Activated CD8-positive, alpha-beta T cell treated with anti-CD3 and anti-CD28 coated beads, Interleukin-2, amount 10 ng/mL, durations not matched to agents 7 days and 5 days (primary cell): ENCODE measurements at regions not wholly inside any gene's neighbourhood (a gene's known extent, or its start where the extent isn't known, plus 50 kb on each side); places are given as distances from the start of the nearest gene placed in this dataset.

Experiments
- ATAC-seq: fragments of 150-1000 bp; cut with Tn5 transposase; one replicate; pipeline ENCODE4 v1.10.0; 2021; ENCODE audit warnings: moderate library complexity
- CTCF ChIA-PET: fragments of 350-600 bp; sonication (Branson Sonifier 250); formaldehyde crosslinking; loops from one replicate; lab custom pipeline; 2021; ENCODE audit warnings: antibody characterized with exemption; lab: Charles Lee
- POLR2A ChIA-PET: fragments of 350-600 bp; sonication (Branson Sonifier 250); formaldehyde crosslinking; loops from one replicate; lab custom pipeline; 2021; ENCODE audit warnings: antibody characterized with exemption; lab: Charles Lee
- DNase-seq: peaks from one replicate; pipeline ENCODE4 v3.0.0-alpha.2; 2020
- H3K27ac Mint-ChIP-seq: one replicate; pipeline ENCODE4 v1.8.0; 2021; ENCODE audit warnings: mild to moderate bottlenecking, mixed read lengths
- H3K27me3 Mint-ChIP-seq: one replicate; pipeline ENCODE4 v1.8.0; 2021; ENCODE audit warnings: low read depth, mixed read lengths
- H3K36me3 Mint-ChIP-seq: one replicate; pipeline ENCODE4 v1.8.0; 2021; ENCODE audit warnings: low read depth, mixed read lengths
- H3K4me1 Mint-ChIP-seq: one replicate; pipeline ENCODE4 v1.8.0; 2021; ENCODE audit warnings: low read depth, mixed read lengths
- H3K4me3 Mint-ChIP-seq: one replicate; pipeline ENCODE4 v1.8.0; 2021; ENCODE audit warnings: mild to moderate bottlenecking, mixed read lengths
- H3K9me3 Mint-ChIP-seq: one replicate; pipeline ENCODE4 v1.8.0; 2022; ENCODE audit warnings: mixed read lengths; ENCODE audit not compliant: insufficient read depth

GRCh38 chr10:31697271-31698180 lies 231.1 kb downstream of the ARHGAP12 start:
- ATAC-seq, result no peak
- H3K27ac Mint-ChIP-seq, result no peak overlapping the region
- CTCF ChIA-PET, result no interaction called here

GRCh38 chr10:31694929-31695837 lies 233.4 kb downstream of the ARHGAP12 start:
- H3K4me3 Mint-ChIP-seq, result no peak overlapping the region

More at GRCh38 chr10:31697271-31698180, 231.1 kb downstream of the ARHGAP12 start:
- DNase-seq, result no peak
- Mint-ChIP-seq H3K4me3 (no peak overlapping the region), H3K27me3 (no peaks in the 10 kb centered on the region), H3K4me1 (no peaks in the 10 kb centered on the region), H3K36me3 (peaks cover 3% of the 10 kb centered on the region), H3K9me3 (no peaks in the 10 kb centered on the region)
- POLR2A ChIA-PET, result no interaction called here

GRCh38 chr10:31694126-31694685 lies 234.4 kb downstream of the ARHGAP12 start:
- ATAC-seq, result no peak
- H3K4me1 Mint-ChIP-seq, result no peaks in the 10 kb centered on the region
- H3K27ac Mint-ChIP-seq, result no peak overlapping the region
- DNase-seq, result no peak
- H3K27me3 Mint-ChIP-seq, result no peaks in the 10 kb centered on the region
- H3K9me3 Mint-ChIP-seq, result no peaks in the 10 kb centered on the region
- ChIA-PET POLR2A (no interaction called here), CTCF (no interaction called here)
- no peak overlapping the region for H3K4me3 Mint-ChIP-seq
- no peaks in the 10 kb centered on the region for H3K36me3 Mint-ChIP-seq

More at GRCh38 chr10:31694929-31695837, 233.4 kb downstream of the ARHGAP12 start:
- no peak for ATAC-seq
- no peaks in the 10 kb centered on the region for H3K36me3 Mint-ChIP-seq
- POLR2A ChIA-PET, result no interaction called here
- H3K9me3 Mint-ChIP-seq, result no peaks in the 10 kb centered on the region
- H3K27ac Mint-ChIP-seq, result no peak overlapping the region
- H3K27me3 Mint-ChIP-seq, result no peaks in the 10 kb centered on the region
- DNase-seq, result no peak
- H3K4me1 Mint-ChIP-seq, result no peaks in the 10 kb centered on the region
- CTCF ChIA-PET, result no interaction called here

- H3K4me1 Mint-ChIP-seq, result no peaks in the 10 kb centered on the region
- no peak overlapping the region for H3K4me3 Mint-ChIP-seq
- no peaks in the 10 kb centered on the region for H3K36me3 Mint-ChIP-seq
- no peaks in the 10 kb centered on the region for H3K27me3 Mint-ChIP-seq
- ChIA-PET CTCF (no interaction called here), POLR2A (no interaction called here)
- no peak overlapping the region for H3K27ac Mint-ChIP-seq
- ATAC-seq, result no peak
- peaks cover 5% of the 10 kb centered on the region for H3K9me3 Mint-ChIP-seq
- DNase-seq, result no peak
These were observed 235.1 kb downstream of the ARHGAP12 start for GRCh38 chr10:31693491-31693890.

GRCh38 chr10:31689233-31689632 lies 239.4 kb downstream of the ARHGAP12 start:
- ATAC-seq (no peak), DNase-seq (no peak)
- Mint-ChIP-seq H3K9me3 (peaks cover 5% of the 10 kb centered on the region), H3K36me3 (no peaks in the 10 kb centered on the region), H3K27ac (no peak overlapping the region), H3K4me3 (no peak overlapping the region), H3K27me3 (no peaks in the 10 kb centered on the region), H3K4me1 (no peaks in the 10 kb centered on the region)
- ChIA-PET CTCF (no interaction called here), POLR2A (no interaction called here)

GRCh38 chr10:31687663-31688482 lies 240.8 kb downstream of the ARHGAP12 start:
- POLR2A ChIA-PET, result no interaction called here
- CTCF ChIA-PET, result no interaction called here

GRCh38 chr10:31686599-31686998 lies 242.0 kb downstream of the ARHGAP12 start:
- Mint-ChIP-seq H3K9me3 (peaks cover 12% of the 10 kb centered on the region), H3K4me3 (no peak overlapping the region), H3K27me3 (no peaks in the 10 kb centered on the region), H3K36me3 (no peaks in the 10 kb centered on the region), H3K27ac (no peak overlapping the region), H3K4me1 (no peaks in the 10 kb centered on the region)
- no peak for ATAC-seq
- ChIA-PET POLR2A (no interaction called here), CTCF (no interaction called here)
- DNase-seq, result no peak

More at GRCh38 chr10:31687663-31688482, 240.8 kb downstream of the ARHGAP12 start:
- peak; percentile 51 for DNase-seq
- H3K27me3 Mint-ChIP-seq, result no peaks in the 10 kb centered on the region
- peak; percentile 76 for ATAC-seq
- H3K36me3 Mint-ChIP-seq, result no peaks in the 10 kb centered on the region
- H3K27ac Mint-ChIP-seq, result no peak overlapping the region
- peaks cover 12% of the 10 kb centered on the region for H3K9me3 Mint-ChIP-seq
- H3K4me3 Mint-ChIP-seq, result no peak overlapping the region
- H3K4me1 Mint-ChIP-seq, result no peaks in the 10 kb centered on the region

- DNase-seq, result no peak
- POLR2A ChIA-PET, result no interaction called here
- no peak overlapping the region for H3K27ac Mint-ChIP-seq
These were observed 244.9 kb downstream of the ARHGAP12 start for GRCh38 chr10:31683682-31684081.

GRCh38 chr10:31679936-31680335 lies 248.7 kb downstream of the ARHGAP12 start:
- no peaks in the 10 kb centered on the region for H3K36me3 Mint-ChIP-seq
- H3K27ac Mint-ChIP-seq, result no peak overlapping the region
- DNase-seq (no peak), ATAC-seq (no peak)
- H3K4me3 Mint-ChIP-seq, result no peak overlapping the region
- H3K9me3 Mint-ChIP-seq, result peaks cover 7% of the 10 kb centered on the region
- no peaks in the 10 kb centered on the region for H3K4me1 Mint-ChIP-seq
- ChIA-PET CTCF (no interaction called here), POLR2A (no interaction called here)
- H3K27me3 Mint-ChIP-seq, result no peaks in the 10 kb centered on the region

More at GRCh38 chr10:31683682-31684081, 244.9 kb downstream of the ARHGAP12 start:
- Mint-ChIP-seq H3K9me3 (peaks cover 7% of the 10 kb centered on the region), H3K4me1 (no peaks in the 10 kb centered on the region), H3K4me3 (no peak overlapping the region), H3K36me3 (no peaks in the 10 kb centered on the region), H3K27me3 (no peaks in the 10 kb centered on the region)
- ATAC-seq, result no peak
- CTCF ChIA-PET, result no interaction called here

GRCh38 chr10:31678575-31679516 lies 249.8 kb downstream of the ARHGAP12 start:
- ChIA-PET POLR2A (no interaction called here), CTCF (no interaction called here)
- H3K4me3 Mint-ChIP-seq, result no peak overlapping the region
- peaks cover 5% of the 10 kb centered on the region for H3K9me3 Mint-ChIP-seq
- ATAC-seq (no peak), DNase-seq (no peak)
- H3K4me1 Mint-ChIP-seq, result no peaks in the 10 kb centered on the region
- no peak overlapping the region for H3K27ac Mint-ChIP-seq
- H3K36me3 Mint-ChIP-seq, result no peaks in the 10 kb centered on the region
- no peaks in the 10 kb centered on the region for H3K27me3 Mint-ChIP-seq
